SK-N-SH treated with all-trans-retinoic acid at 6 μM for 48 hours (cell line): ENCODE measurements at regions not wholly inside any gene's neighbourhood (a gene's known extent, or its start where the extent isn't known, plus 50 kb on each side); places are given as distances from the start of the nearest gene placed in this dataset.
"Not testable (repeated sequence)": the region's sequence is repeated elsewhere in the genome, so short reads cannot be mapped to it uniquely, and the experiment has no call there.

Source experiments
- ATAC-seq: fragments of 200-7000 bp; cut with Tn5 transposase; 3 replicates; pipeline ENCODE4 v1.9.1; 2020; ENCODE audit warnings: mild to moderate bottlenecking, moderate library complexity

DNA sequence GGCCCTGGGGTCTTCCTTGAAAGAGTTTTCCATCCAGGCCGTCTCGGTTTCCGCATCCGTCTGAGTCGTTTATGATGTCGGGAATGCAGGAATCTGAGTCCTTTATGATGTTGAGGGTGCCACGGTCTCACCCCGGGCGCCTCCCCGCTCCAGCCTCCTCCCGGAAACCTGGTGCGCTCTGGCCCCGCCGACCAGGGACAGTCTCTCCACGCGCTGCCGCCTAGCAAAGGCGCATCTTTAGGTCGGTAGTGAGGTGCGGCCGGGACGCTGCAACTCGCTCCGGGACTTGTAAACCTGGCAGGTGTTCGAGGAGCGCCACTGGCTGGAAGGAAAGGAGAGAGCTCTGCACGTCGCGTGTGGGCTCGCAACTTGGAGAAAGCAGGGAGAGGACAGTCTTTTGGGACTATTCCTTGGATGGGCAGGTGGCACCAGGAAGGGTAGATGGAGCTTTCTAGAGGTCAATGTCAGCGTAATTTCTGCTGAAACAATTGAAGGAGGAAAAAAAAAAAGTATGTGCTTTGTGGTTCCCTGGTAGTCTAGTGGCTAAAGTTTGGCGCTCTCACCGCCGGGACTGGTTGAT is 132.0 kb downstream of the FAM72B start:
- ATAC-seq: not testable (repeated sequence)

DNA sequence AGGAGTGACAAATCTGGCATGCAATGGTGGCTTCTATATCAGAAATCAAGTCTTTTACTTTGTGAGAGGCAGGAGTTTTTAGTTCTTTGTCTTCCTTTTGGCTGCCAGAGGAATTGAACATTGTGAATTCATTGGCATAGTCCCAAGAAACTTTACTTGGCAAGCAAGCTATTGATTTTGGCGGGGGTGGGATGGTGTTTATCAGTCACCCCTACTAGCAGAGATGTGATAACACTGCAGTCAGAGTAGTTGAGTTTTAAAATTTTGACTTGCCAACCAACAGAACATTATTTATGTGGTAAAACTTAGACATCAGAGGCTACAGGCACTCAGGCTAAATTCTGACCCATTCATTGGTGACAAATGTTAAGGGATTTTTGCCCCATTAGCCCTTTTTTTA is 129.2 kb downstream of the FAM72B start:
- ATAC-seq: not testable (repeated sequence)

DNA sequence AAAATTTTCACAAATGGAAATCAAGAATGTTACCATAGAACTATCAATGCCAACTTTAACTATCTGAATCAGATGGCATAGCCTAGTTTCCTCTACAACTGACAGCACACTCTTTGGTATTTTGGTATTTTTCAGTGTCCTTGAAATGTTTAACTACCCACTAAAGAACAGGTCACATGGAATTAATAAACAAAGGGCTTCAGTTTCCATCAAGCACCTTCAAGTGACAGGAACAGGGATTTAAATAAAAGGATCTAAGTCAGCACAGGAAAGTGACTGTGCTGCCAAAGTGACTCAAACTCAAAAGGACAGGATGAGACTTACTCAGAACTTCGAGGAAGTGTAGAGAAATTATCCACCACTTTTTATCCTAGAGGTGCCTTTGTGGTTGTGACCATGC is 117.2 kb downstream of the FAM72B start:
- ATAC-seq: not testable (repeated sequence)

DNA sequence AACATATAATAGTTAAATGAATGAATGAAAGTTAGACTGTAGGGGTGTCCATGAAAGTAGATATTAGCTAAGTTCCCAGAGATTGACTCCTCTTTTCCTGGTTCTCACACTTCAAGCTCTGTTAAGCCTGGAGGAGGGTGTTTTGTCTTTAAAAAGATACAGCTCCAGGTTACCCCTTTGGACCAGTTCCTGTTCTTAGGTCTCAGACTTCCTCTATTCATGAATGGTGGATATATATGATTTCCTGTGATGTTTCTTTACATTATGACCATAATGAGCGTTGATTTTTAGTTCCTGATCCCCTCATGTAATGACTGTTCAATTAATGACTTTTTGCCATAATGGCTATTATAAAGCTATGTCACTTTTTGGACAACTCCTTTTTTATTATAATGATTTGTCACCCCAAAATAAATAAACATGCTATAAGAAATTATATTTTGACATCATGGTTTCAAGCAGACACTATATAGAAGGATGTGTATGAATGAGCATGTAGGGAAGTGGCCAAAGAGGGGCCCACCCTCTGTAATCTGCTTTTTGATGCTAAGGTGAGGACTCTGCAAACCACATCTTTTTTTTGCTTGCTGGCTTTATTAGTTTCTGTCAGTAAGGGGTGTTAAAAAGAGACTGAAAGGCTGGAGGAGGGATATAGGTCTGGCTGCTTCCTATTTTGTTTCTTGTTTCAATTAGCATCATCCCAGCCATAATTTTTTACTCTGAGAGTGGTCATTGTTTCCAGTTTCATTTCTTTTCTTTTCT is 115.2 kb downstream of the FAM72B start:
- ATAC-seq: not testable (repeated sequence)

DNA sequence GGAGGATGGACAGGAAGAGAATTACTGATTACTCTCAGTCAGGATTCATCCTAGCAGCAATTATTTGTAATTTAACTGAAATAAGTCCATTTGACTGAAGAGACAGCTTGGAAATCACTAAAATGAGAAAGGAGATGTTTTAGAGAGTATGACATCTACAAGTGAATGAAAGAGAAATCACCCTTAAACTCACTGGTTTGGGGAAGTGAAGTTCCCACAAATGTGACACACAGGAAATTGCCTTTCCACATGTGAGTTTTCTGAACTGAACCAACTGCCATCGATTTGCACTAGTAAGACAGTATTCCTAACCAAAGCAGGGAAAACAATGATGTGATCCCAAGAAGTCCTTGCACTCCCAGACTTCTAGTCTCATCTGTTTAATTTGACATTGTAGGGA is 110.3 kb downstream of the FAM72B start:
- not testable (repeated sequence) for ATAC-seq

DNA sequence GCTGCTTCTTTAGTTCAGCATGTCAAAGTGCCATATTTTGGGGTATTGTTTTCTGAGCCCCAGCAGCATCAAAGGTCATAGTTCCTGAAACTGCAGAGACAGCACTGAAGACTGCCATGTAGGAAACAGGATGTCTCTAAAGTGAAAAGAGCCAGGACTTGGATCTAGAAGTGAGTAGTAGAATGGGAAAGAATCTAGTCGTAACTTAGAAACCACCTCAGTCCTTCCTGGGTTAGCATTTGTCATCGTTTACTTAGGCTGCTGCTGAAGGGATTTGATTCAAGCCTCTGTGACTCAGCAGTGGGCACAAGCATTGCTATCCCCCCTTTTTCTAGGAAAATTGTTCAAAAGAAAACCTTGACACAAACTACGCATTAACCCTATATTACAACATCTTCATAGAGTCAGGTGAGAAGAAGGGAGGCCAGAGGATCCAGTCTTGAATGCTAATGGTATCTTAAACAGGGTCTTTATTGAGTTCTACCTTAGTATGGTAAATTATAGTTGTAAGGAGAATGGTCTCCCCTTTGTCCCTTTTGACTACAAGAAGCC is 108.8 kb downstream of the FAM72B start:
- ATAC-seq: not testable (repeated sequence)

DNA sequence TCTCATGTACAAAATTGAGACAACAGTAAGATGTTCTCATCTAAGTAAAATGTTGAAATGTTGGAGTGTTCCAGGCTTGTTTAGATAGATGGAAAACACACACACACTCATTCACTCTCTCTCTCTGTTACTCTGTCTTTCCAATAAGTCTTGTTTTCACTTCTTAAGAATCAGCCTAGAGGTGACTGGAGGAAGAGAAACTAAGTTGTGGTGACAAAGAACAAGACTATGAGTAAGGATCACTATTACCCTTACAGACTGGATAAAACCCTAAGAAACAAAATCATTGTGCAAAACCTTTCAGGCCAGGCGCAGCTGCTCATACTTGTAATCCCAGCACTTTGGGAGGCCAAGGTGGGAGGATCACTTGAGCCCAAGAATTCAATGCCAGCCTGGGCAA is 107.5 kb downstream of the FAM72B start:
- ATAC-seq: not testable (repeated sequence)

DNA sequence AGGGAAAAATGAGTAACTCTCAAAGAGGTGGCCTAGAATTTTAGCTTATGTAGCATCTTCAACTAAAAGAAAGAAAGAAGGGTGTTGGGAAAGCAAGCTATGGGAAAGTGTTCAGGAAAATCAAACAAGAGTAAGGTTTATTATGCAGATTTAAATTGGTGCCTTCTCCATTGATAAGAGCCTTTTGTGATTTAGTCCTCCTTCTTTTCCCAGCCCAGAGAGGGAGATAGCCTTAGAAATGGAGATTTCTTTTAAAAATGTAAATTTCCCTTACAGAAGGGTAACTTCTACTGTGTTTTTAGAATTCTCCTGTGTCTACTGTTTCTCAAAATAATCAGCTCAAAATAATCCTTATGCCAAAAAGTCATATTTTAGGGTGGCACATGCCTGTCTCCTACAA is 104.5 kb downstream of the FAM72B start:
- not testable (repeated sequence) for ATAC-seq

DNA sequence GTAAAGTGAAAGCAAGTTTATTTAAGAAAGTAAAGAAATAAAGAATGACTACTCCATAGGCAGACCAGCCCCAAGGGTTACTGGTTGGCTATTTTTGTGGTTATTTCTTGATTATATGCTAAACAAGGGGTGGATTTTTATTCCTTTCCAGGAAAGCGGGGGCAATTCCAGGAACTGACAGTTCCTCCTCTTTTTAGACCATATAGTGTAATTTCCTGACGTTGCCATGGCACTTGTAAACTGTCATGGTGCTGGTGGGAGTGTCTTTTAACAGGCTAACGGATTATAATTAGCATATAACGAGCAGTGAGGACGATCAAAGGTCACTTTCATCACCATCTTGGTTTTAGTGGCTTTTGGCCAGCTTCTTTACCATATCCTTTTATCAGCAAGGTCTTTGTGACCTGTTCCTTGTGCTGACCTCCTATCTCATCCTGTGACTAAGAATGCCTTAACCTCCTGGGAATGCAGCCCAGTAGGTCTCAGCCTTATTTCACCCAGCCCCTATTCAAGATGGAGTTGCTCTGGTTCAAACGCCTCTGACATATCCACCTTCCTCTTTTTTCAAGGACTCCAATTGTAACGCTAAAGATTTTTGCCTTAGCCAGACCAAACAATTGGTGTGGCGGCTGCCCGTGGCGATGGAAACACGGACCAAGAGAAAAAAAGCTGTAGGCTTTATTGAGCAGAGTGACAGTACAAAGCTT is 103.8 kb downstream of the FAM72B start:
- not testable (repeated sequence) for ATAC-seq

DNA sequence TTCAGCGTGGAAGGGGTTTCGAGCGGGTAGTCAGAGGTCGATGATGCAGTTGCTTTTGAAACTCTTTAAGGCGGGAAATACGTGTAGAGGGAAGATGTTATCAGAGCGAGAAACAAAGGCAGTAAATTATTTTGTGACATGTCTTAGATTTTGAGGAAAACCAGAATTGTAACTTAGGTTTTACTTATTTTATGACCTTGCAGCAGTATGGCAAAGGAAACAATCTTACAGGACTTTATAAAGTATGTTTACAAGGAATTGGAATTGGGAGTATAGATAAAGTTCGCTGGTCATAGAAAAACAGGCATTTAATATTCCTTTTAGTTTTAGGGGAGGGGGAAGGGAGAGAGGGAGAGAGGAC is 103.3 kb downstream of the FAM72B start:
- not testable (repeated sequence) for ATAC-seq

DNA sequence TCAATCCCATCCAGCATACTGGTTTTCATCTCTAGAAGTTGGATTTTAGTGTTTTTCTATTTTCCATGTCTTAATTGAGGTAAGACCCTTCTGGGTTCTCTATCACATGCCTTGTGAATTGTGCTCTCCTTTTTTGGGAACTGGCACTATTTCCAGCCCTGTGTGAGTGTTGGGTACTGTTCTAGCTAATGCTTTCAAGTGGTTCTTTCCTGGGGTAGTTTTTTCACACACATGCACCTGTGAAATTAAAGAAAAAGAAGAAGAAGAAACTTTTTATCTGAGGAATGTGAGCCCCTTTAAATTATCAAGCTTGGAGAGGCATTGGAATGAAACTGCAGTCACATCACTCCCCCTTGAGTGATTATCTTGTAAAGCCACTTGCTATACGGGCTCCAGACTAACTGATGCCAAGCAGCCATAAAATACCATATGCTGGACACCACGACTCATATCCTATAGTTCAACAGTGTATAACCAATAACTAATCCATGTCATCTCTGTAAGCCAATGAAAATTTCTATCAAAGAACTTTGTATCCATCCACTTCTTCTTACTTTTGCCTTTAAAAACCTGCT is 102.4 kb downstream of the FAM72B start:
- not testable (repeated sequence) for ATAC-seq

DNA sequence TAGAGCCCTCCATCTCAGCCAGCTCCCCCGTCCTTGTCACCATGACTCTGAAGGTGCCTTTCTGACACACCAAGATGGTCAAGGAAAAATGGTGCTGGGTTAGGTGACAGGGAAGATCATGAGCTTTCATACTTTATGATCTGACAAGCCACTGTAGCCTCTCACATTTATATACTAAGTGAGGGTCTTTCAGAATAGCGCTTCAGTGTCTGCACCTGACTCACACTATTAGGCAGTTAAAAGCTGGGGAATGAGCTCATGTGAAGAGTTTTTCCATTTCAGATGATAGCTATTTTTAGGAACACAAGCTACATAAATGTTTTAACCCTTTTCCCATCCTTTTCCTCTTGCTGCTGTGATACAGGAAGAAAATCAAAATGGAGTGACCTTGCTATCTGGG is 101.1 kb downstream of the FAM72B start:
- not testable (repeated sequence) for ATAC-seq

DNA sequence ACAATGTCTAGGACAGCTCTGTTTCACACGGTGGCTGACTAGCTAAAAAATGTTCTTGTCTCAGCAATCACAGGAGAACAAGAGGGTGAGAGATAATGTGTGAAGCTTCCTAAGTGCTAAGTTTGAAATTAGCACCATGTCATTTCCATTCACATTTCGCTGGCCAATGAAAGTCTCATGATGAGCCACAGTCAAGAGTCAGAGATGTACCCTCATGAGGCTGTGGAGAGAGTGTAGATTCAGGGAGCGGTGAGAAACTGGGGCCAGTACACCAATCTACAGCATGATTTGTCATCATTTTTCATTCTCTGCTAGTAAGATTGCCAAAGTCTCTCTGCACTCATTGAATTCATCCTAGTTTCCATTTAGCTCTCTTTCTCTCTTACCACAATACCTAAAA is 97.9 kb downstream of the FAM72B start:
- not testable (repeated sequence) for ATAC-seq

DNA sequence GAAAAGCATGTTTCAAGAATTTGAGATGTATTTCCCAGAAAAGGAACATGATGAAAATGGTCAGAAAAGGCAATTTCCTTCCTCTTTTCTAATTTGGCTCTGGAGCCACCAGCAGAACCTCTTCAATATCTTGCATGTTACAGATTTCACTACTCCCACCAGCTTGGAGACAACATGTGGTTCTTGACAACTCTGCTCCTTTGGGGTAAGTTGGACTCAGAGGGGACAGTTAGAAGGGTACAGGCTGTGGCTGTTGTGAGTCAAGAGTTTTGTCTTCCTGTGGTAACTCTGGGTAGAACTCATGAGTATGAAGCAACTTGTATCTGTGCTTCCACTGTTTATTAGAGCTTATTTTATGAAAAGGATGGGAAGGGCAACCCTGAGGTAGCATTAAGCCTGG is 96.9 kb downstream of the FAM72B start:
- ATAC-seq: not testable (repeated sequence)

DNA sequence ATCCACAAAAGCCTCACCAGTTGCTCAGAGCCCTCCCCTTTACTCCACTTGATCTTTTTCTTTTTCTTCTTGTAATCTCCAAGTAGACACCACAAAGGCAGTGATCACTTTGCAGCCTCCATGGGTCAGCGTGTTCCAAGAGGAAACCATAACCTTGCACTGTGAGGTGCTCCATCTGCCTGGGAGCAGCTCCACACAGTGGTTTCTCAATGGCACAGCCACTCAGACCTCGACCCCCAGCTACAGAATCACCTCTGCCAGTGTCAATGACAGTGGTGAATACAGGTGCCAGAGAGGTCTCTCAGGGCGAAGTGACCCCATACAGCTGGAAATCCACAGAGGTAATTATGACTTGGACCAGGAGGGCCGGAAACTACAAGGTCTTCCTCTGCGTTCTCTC is 95.6 kb downstream of the FAM72B start:
- ATAC-seq: 0 out of 3 replicates have a peak, but pooled peaks have one; percentile 37

DNA sequence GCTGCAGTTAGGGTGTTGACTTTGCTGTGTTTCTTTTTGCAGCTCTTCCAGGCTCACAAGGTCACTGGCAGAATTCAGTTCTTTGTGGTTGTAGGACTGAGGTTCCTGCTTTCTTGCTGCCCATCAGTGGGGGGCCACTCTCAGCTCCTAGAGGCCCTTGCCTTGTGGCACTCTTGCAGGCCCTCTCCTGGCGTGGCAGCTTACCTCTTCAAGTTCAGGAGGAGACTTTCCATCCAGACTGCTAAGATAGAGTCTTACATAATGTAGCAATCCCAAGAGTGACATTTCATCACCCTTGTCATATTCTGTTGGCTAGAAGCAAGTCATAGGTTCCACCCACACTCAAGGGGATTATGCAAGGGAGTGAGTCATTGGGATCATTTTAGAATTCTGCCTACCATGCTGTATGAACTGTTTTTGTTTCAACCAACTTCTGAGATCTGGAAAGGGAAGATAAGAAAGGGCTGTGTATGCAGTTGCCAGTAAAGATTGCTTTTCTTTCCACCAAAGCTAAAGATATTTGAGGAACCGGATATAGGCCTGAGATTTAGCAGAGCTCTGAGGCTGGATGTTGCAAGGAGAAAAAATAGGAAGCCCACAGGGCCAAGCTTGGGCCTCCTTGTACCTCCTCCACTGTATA is 91.7 kb downstream of the FAM72B start:
- ATAC-seq: not testable (repeated sequence)

DNA sequence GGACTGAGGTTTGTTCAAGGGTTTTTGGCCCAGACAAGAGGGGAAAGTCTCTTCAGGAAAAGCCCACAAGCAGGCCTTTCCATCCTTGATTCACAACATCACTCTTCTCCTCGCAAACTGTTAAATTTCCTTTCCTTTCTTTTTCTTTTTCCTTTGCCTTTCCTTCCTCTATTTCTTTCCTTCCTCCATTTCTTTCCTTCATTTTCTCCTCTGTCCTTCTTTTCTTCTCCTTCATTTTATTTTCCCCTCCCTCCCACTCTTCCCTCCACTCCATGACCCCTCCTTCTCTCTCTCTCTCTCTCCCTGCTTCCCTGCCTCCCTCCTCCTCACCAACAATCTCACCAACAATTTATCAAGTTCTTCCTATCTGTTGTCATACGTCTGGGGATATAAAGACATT is 89.1 kb downstream of the FAM72B start:
- not testable (repeated sequence) for ATAC-seq

DNA sequence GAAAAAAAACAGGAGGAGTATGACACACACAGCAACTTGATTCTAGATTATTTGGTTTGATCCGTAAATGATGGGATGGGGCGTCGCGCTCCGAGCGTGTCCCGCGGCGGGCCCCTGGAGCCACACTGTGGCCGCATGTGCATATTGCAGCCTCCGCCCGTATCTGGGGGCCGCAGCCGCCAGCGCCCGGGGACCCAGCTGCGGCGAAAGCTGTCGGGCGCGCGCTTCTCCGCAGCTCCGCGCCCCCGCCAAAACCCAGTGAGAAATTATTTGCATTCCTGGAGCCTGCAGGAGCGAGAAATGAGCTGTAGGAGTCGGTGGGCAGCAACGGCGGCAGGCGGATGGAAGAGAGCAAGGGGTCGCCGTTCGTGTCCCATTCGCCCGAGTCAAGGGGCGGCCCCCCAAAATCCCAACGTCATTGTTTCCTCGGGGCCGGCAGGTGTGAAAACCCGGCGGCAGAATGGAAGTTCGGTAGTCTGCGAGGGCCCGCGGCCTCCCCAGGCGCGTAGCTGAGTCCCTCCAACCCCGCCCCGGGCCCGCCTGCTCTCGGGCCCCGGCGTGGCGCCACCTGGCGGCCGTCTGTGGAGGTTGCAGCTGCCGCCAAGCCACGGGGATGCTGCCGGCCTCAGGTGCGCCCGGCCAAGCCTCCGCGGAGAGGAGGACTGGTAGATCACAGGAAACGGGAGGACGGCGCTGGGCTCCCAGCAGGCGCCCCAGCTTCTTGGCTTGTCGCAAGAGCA is 86.8 kb downstream of the FAM72B start:
- peak; percentile 97 for ATAC-seq

DNA sequence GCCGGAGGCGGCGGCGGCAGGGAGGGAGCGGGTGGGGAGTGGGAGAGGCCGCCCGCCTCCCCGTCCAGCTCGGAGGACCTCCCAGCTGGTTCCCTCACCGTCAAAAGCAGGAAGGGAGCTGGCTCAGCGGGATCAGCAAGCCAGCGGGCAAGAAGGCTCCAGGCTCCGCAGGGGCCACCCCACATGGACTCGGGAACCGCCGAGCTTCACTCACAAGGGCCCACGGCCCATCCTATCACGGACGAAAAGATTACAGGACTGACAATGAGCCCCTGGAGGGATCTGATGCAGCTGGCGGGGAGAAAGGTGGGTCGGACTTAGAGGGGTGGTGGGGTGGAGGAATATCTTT is 86.3 kb downstream of the FAM72B start:
- peak; percentile 61 for ATAC-seq

DNA sequence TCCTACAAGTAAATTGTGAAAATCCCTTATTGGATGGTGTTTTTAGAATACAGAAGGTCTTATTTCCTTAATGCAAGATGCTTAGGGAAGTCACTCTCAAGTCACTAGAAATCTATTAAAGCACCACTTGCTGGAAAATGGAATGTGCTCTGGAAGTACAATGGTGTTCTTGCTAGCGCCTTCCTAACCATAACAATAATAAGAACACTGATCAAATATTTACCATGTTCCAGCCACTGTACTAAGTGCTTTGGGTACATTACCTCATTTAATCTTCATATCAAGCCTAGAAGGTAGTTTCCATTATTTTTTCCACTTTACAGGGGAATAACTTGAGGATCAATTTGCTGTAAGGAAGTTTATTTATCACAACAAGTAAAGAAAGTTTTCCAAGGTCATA is 75.1 kb downstream of the FAM72B start:
- ATAC-seq: not testable (repeated sequence)

DNA sequence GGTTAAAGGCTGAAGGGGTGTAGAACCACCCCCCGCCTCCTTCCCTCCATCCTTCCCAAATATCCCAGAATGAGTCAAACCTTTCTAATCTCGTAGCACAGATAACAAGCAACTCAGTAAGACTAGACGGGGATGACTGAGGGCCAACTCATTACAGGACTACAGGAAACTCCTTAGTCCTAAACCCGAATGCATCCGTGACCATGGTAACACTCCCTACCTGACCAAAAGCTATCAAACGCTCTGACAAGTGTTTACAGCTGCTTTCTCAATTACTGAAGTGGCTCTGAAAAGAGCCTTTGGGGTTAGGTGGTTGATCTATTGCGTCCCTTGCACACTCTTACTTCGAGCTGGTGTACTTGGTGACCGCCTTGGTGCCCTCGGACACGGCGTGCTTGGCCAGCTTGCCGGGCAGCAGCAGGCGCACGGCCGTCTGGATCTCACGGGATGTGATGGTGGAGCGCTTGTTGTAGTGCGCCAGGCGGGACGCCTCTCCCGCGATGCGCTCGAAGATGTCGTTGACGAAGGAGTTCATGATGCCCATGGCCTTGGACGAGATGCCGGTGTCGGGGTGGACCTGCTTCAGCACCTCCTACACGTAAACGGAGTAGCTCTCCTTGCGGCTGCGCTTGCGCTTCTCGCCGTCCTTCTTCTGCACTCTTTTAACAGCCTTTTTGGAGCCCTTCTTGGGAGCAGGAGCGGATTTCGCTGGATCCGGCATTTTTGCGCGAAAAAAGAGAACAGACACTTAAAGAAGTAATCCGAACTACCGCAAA is 67.4 kb downstream of the FAM72B start:
- peak; percentile 5 for ATAC-seq
